Loucy (cell line): ENCODE measurements at regions not wholly inside any gene's neighbourhood (a gene's known extent, or its start where the extent isn't known, plus 50 kb on each side); places are given as distances from the start of the nearest gene placed in this dataset.

Source experiments
- H2AFZ ChIP-seq: fragments of 200-600 bp; sonication (generic); 2 replicates; pipeline ENCODE4 v1.6.0; 2016; ENCODE audit warnings: antibody characterized with exemption, mild to moderate bottlenecking, low read length, moderate library complexity
- H3F3A ChIP-seq: fragments of 200-600 bp; 2 replicates; pipeline ENCODE4 v1.6.0; 2016; ENCODE audit warnings: antibody characterized with exemption, low read depth, mild to moderate bottlenecking
- H3K27me3 ChIP-seq: fragments of 200-600 bp; sonication (generic); 2 replicates; pipeline ENCODE4 v1.6.1; 2014; ENCODE audit warnings: low read length, mild to moderate bottlenecking; ENCODE audit not compliant: insufficient read depth, poor library complexity, severe bottlenecking
- H3K36me3 ChIP-seq: fragments of 200-600 bp; sonication (generic); 2 replicates; pipeline ENCODE4 v1.6.1; 2016; ENCODE audit warnings: low read length; ENCODE audit not compliant: insufficient read depth
- H3K4me1 ChIP-seq: fragments of 200-600 bp; sonication (generic); 2 replicates; pipeline ENCODE4 v1.5.1; 2014; ENCODE audit warnings: low read length, mild to moderate bottlenecking; ENCODE audit not compliant: insufficient read depth, poor library complexity, severe bottlenecking
- H3K4me2 ChIP-seq: fragments of 200-600 bp; sonication (generic); 2 replicates; pipeline ENCODE4 v1.6.0; 2014; ENCODE audit warnings: antibody characterized with exemption, low read length, low read depth, mild to moderate bottlenecking; ENCODE audit not compliant: poor library complexity, severe bottlenecking
- H3K4me3 ChIP-seq: fragments of 200-600 bp; sonication (generic); 2 replicates; pipeline ENCODE4 v1.5.1; 2014; ENCODE audit warnings: low read length, mild to moderate bottlenecking, mixed read lengths; ENCODE audit not compliant: poor library complexity, severe bottlenecking
- H3K79me2 ChIP-seq: fragments of 200-600 bp; sonication (generic); 2 replicates; pipeline ENCODE4 v1.6.1; 2014; ENCODE audit warnings: low read length; ENCODE audit not compliant: insufficient read depth
- H3K9ac ChIP-seq: fragments of 200-600 bp; sonication (generic); 2 replicates; pipeline ENCODE4 v1.6.0; 2014; ENCODE audit warnings: mild to moderate bottlenecking, low read depth, low read length, moderate library complexity; ENCODE audit not compliant: poor library complexity, severe bottlenecking
- H3K9me2 ChIP-seq: fragments of 200-600 bp; sonication (generic); replicated peaks from 2 replicates; pipeline ENCODE4 v1.6.1; 2016; ENCODE audit warnings: low read depth, low read length, mixed read lengths
- H3K9me3 ChIP-seq: fragments of 200-600 bp; sonication (generic); 2 replicates; pipeline ENCODE4 v1.6.1; 2014; ENCODE audit warnings: mild to moderate bottlenecking, antibody characterized with exemption, low read length, low read depth; ENCODE audit not compliant: insufficient read depth
- H4K20me1 ChIP-seq: fragments of 200-600 bp; sonication (generic); 2 replicates; pipeline ENCODE4 v1.6.0; 2014; ENCODE audit warnings: antibody characterized with exemption, low read length, mild to moderate bottlenecking; ENCODE audit not compliant: insufficient read depth, poor library complexity, severe bottlenecking
- CTCF ChIP-seq: fragments of 200-600 bp; sonication (generic); conservative IDR thresholded peaks from 2 replicates; pipeline ENCODE4 v1.5.1; 2014; ENCODE audit warnings: mild to moderate bottlenecking, antibody characterized with exemption, low read length
- EZH2phosphoT487 ChIP-seq: fragments of 200-600 bp; IDR thresholded peaks from 2 replicates; pipeline ENCODE4 v1.6.1; 2018; ENCODE audit warnings: antibody characterized with exemption, mild to moderate bottlenecking, moderate library complexity, borderline replicate concordance

- H3K4me1 ChIP-seq: no peaks in the 10 kb centered on the region
- no peak overlapping the region for H2AFZ ChIP-seq
- H3K9me2 ChIP-seq: 0 out of 2 replicates have a peak, but pooled peaks cover 4% of the 10 kb centered on the region
- H3K36me3 ChIP-seq: no peaks in the 10 kb centered on the region
- H4K20me1 ChIP-seq: no peaks in the 10 kb centered on the region
- no peak overlapping the region for H3K4me3 ChIP-seq
- H3K27me3 ChIP-seq: no peaks in the 10 kb centered on the region
- H3K9ac ChIP-seq: no peak overlapping the region
- H3K9me3 ChIP-seq: no peaks in the 10 kb centered on the region
- no peak for TF ChIP-seq CTCF
- no peak for TF ChIP-seq EZH2phosphoT487
- no peak overlapping the region for H3K4me2 ChIP-seq
- H3K79me2 ChIP-seq: no peaks in the 10 kb centered on the region
- no peaks in the 10 kb centered on the region for H3F3A ChIP-seq
These were observed 456.4 kb upstream of the MANEA start for GRCh38 chr6:95120984-95121383.

GRCh38 chr6:95127261-95127660 lies 450.1 kb upstream of the MANEA start:
- Histone ChIP-seq H3K4me3 (no peak overlapping the region), H3K9me2 (no peaks in the 10 kb centered on the region), H3K4me2 (no peak overlapping the region), H3F3A (no peaks in the 10 kb centered on the region), H4K20me1 (no peaks in the 10 kb centered on the region), H3K4me1 (no peaks in the 10 kb centered on the region), H2AFZ (no peak overlapping the region), H3K9me3 (no peaks in the 10 kb centered on the region), H3K79me2 (no peaks in the 10 kb centered on the region), H3K36me3 (no peaks in the 10 kb centered on the region), H3K27me3 (no peaks in the 10 kb centered on the region), H3K9ac (no peak overlapping the region)
- TF ChIP-seq EZH2phosphoT487 (no peak), CTCF (no peak)

- Histone ChIP-seq H4K20me1 (no peaks in the 10 kb centered on the region), H3K36me3 (no peaks in the 10 kb centered on the region), H2AFZ (no peak overlapping the region), H3F3A (no peaks in the 10 kb centered on the region), H3K4me3 (no peak overlapping the region), H3K79me2 (no peaks in the 10 kb centered on the region), H3K27me3 (no peaks in the 10 kb centered on the region), H3K4me2 (no peak overlapping the region), H3K9me2 (no peaks in the 10 kb centered on the region), H3K9ac (no peak overlapping the region), H3K4me1 (no peaks in the 10 kb centered on the region), H3K9me3 (no peaks in the 10 kb centered on the region)
- TF ChIP-seq EZH2phosphoT487 (no peak), CTCF (no peak)
These were observed 448.9 kb upstream of the MANEA start for GRCh38 chr6:95128439-95128838.
